Activated CD4-positive, alpha-beta T cell treated with anti-CD3 and anti-CD28 coated beads for 24 hours (primary cell): ENCODE measurements at regions not wholly inside any gene's neighbourhood (a gene's known extent, or its start where the extent isn't known, plus 50 kb on each side); places are given as distances from the start of the nearest gene placed in this dataset.

Experiments
- DNase-seq, 2 donors: peaks; one replicate each; pipeline ENCODE4 v3.0.0-alpha.2; 2020; ENCODE audit warnings: low read depth in 2 of 2

GRCh38 chr5:57335092-57335660 lies 147.4 kb downstream of the ACTBL2 start:
- no peak for DNase-seq

GRCh38 chr5:57334475-57334874 lies 148.1 kb downstream of the ACTBL2 start:
- DNase-seq = no peak

GRCh38 chr5:57332361-57332760 lies 150.2 kb downstream of the ACTBL2 start:
- no peak for DNase-seq

GRCh38 chr5:57327561-57328367 lies 153.9 kb downstream of the GPBP1 start:
- DNase-seq = no peak

- DNase-seq = no peak
Measured at GRCh38 chr5:57325678-57326397, 152.0 kb downstream of the GPBP1 start.

GRCh38 chr5:57324861-57325260 lies 151.0 kb downstream of the GPBP1 start:
- no peak for DNase-seq

- DNase-seq = no peak
Measured at GRCh38 chr5:57324181-57324580, 150.3 kb downstream of the GPBP1 start.

- DNase-seq = no peak
Measured at GRCh38 chr5:57320582-57320981, 146.7 kb downstream of the GPBP1 start.

- no peak for DNase-seq
Measured at GRCh38 chr5:57319628-57320027, 145.8 kb downstream of the GPBP1 start.

GRCh38 chr5:57318251-57318650 lies 144.4 kb downstream of the GPBP1 start:
- DNase-seq = no peak

- no peak for DNase-seq
Measured at GRCh38 chr5:57317341-57317740, 143.5 kb downstream of the GPBP1 start.

GRCh38 chr5:57316798-57317327 lies 143.0 kb downstream of the GPBP1 start:
- DNase-seq = no peak

GRCh38 chr5:57315941-57316340 lies 142.1 kb downstream of the GPBP1 start:
- DNase-seq = no peak
